NCI-H345 treated with DMSO at 0.1 percent for 48 hours (cell line): ENCODE measurements at regions not wholly inside any gene's neighbourhood (a gene's known extent, or its start where the extent isn't known, plus 50 kb on each side); places are given as distances from the start of the nearest gene placed in this dataset.
"Not testable (repeated sequence)": the region's sequence is repeated elsewhere in the genome, so short reads cannot be mapped to it uniquely, and the experiment has no call there.

Experiments used
- DNase-seq: peaks from one replicate; lab custom pipeline; 2025; ENCODE audit not compliant: unreplicated experiment; lab: John Stamatoyannopoulos, UW

- DNase-seq: no peak
Observed at GRCh38 chr1:209132736-209133467, 450.6 kb upstream of the CAMK1G start.

DNA sequence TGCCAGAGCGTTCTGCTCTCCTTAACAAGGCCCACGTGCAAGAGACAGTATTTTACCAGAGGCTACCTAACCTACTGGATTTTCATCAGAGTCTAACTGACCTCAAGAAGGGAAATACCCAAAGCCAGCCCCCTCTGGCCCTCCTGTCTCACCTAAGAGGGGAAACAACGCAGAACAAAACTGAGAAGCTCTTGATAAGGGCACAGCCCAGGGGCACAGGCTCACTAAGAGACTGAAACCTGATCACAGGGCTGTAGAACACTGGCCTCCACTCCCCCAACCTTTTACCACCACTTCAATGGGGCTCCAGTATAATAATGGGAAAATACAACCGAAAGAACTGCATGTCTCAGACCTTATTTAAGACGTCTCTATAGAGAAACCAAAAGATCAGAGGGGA is 449.5 kb upstream of the CAMK1G start:
- no peak for DNase-seq

- DNase-seq: no peak
Observed at GRCh38 chr1:209143916-209144315, 439.6 kb upstream of the CAMK1G start.

- no peak for DNase-seq
Observed at GRCh38 chr1:209150114-209150513, 433.4 kb upstream of the CAMK1G start.

DNA sequence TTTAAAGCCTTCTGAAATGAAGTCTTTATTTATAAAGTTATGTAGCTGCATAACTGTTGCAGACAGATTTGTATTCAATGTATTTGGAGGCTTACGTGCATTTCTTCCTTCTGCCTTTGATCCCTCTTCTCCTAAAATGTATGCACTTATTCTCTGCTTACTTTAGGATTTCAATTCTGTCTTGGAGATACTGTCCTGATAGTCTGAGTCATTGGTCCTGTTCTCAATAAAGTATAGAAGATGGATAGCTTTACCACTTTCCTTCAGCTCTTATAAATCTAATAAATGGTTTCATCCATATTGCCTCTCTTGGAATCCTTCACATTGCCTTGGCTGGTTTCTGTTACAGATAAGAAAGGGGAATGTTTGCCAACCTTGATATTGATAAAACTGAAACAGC is 430.1 kb upstream of the CAMK1G start:
- no peak for DNase-seq

- no peak for DNase-seq
Observed at GRCh38 chr1:209154912-209155311, 428.6 kb upstream of the CAMK1G start.

DNA sequence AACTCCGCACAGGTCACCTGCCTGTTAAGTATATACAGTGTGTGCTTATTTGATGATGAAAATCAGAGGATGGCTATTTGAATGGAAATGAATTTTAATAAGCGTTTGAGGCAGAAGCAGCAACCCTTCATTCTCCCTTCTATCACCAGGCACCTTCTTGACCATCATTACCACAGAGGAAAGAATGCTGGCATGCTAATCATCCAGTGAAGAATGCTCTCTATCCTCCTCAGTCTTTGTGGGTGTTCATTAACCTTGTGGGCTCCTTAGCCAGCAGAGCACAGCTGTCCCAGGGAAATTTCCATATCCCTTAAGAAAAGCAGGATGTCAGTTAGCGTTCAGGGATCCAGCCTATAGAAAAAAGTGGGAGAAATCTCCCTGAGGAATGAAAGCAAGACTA is 428.0 kb upstream of the CAMK1G start:
- no peak for DNase-seq

GRCh38 chr1:209156991-209157390 is 426.5 kb upstream of the CAMK1G start:
- DNase-seq: no peak

DNA sequence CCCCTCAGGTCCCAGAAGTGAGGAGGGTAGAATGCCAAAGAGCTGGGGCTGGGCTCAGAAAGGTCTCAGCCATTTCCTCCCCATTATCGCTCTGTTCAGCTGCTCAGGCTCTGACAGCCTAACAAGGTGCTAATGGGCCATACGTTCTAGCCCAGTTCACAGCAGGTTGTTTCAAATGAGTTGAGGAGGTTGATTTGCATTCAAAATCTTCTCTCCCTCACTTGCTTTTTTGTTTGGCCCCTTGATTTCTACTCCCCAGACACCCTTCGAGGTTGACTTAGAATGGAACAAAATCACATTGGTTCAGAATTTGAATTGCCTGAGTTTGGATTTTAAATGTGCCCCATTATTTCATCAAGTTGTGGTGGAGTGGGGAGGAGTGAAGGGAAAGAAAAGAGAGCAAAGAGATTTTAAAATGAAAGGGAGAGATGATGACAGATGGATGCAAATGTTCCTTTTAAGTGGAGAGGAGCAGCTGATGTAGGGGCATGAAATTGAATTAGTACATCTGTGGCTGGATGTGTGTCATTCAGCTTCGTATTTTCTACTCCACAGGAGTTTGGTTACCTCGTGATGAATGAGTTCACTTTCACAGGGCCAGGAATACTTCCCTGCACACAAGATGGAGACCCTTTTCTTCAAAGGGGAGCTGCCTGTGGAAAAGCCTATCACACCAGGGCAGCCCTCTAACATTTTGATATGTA is 425.8 kb upstream of the CAMK1G start:
- DNase-seq: no peak

GRCh38 chr1:209158851-209159250 is 424.7 kb upstream of the CAMK1G start:
- DNase-seq: no peak

DNA sequence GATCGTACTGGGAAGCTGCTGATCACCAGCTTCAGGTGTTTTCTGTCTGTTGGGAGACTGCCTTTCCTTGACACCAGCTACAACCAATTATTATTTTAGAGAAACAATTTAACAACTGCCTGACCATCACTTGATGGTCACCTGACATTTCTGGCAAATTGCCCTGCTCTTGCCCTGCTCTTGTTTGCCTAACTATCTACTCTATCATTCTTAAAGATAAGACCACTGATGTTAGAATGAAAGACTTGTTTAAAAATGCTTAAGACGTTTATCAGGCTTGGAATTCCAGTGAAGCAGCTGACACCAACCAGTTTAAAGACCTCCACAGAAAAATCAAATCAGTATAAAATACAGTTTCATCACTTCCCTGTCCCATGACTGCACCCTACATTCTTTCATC is 423.3 kb upstream of the CAMK1G start:
- DNase-seq: no peak

- no peak for DNase-seq
Observed at GRCh38 chr1:209162651-209163050, 420.9 kb upstream of the CAMK1G start.

DNA sequence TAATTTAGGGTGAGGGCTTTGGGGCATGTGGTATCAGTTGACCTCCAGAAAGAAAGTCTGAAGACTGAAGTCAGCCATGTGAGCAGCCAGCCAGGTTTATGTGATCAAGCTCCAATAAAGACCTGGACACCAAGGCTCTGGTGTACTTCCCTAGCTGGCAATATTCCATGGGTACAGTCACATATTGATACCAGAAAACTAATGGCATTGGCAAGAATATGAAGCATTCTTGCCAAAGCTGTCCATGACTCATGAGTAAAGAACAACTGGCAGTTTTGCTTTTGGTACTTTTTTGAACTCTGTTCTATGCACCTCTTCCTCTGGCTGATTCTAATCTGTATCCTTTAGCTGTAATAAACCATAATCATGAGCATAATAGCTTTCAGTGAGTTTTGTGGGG is 415.3 kb upstream of the CAMK1G start:
- no peak for DNase-seq

DNA sequence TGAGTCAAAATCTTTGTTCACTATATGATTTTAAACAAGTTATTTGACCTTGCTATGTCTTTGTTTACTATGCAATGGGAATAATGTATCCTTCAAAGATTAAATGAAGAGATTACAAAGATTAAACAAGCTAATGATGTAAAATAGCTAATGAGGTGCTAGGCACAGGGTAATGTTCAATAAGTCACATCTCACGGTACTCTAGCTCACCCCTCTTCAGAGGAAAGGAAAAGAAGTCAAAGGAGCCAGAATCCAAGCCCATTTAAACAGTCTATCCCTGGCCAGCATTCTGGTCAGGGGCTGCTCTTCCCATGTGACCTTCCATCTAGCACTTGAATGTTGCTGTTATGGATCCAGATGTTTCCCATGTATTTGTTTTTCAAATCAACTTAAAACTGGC is 412.4 kb upstream of the CAMK1G start:
- no peak for DNase-seq

DNA sequence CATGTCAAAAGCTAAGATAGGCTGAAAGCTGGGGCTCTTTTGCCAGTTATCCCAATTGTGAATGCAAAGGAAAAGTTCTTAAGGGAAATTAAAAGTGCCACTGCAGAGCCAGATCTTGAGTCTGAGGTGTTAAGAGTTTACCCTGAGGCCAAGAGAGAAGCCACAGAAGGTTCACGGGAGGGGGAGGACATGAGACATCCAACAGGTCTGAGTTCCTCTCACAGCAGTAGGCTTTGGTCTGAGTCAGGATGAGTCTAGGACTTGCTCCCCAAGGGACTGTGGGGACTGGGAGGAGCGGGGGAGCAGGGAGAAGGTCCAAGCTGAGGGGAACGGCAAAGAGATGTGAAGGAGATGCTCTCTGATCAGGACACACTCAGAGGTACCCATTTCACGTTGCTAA is 411.2 kb upstream of the CAMK1G start:
- no peak for DNase-seq

DNA sequence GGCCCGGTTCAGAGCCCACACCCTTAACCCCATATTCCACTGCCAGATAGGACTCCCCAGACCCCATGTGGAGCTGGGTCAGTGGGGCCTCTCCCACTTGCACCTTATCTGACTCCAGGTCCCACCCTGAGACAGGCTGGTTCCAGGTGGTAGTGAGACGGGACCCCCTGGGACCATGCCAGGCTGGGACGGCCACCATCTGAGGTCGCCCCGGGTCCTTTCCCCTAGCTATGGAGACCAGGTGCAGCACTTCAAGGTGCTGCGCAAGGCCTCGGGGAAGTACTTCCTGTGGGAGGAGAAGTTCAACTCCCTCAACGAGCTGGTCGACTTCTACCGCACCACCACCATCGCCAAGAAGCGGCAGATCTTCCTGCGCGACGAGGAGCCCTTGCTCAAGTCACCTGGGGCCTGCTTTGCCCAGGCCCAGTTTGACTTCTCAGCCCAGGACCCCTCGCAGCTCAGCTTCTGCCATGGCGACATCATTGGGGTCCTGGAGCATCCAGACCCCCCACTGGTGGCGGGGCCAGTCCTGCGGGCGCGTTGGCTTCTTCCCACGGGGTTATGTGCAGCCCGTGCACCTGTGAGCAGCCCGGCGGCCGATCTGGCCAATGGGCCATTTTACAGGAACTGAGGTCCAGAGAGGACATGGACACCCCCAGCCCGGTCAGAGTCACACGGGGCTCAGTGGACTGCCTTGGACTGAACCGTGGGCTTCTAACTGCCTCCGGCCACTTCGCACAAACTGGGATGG is 410.5 kb upstream of the CAMK1G start:
- DNase-seq: not testable (repeated sequence)

- not testable (repeated sequence) for DNase-seq
Observed at GRCh38 chr1:209173796-209174195, 409.7 kb upstream of the CAMK1G start.

DNA sequence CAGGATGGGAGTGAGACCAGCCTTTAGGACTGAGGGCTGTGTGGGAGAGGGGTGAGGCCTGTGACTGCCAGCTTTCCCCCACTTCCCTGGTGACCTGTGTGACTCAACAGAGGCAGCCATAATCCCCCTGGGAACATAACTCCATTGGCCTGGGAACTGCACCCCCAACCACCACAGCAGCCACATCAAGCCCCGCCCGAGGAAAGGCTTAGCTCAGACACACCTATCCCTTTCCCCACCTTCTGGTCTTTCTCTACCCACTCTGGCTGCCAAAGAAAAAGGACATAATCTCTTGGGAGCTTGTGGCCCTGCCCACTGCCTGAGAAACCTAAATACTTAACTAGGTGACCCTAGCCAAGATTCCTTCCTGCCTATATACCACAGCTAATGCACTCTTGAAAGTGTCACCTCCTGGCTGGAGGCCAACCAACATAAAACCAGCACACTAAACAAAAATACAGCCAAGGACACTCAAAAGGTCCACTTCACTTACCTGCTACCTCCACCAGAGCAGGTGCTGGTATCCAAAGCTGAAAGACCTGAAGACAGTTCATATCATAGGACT is 406.6 kb upstream of the CAMK1G start:
- DNase-seq: no peak

- no peak for DNase-seq
Observed at GRCh38 chr1:209183195-209183594, 400.3 kb upstream of the CAMK1G start.

DNA sequence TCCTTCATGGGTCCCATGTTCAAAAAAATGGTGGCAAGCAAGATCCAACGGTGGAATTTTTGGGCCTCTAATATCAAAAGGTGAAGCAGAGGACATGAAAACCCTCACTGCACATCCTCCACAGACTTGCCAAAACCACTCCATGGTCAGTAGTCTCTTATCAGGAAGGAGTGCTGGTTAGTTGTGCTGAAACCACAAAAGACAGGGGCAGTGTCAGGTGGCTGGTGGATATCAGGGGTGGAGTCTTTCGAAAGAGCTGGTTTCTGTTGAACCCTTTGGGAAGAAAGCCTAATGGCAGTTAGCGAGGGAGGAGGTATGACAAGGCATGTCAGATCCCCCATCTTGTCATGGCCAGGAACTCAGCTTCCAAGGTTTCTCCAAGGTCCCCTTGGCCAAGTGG is 395.9 kb upstream of the CAMK1G start:
- DNase-seq: no peak

GRCh38 chr1:209190591-209191261 is 392.8 kb upstream of the CAMK1G start:
- no peak for DNase-seq
